HG02938 (cell line): ENCODE measurements at regions not wholly inside any gene's neighbourhood (a gene's known extent, or its start where the extent isn't known, plus 50 kb on each side); places are given as distances from the start of the nearest gene placed in this dataset.

ENCODE experiments used
- ATAC-seq: cut with Tn5 transposase; IDR thresholded peaks from one replicate; pipeline ENCODE4 v1.9.1; 2021; ENCODE audit warnings: mild to moderate bottlenecking, moderate library complexity; ENCODE audit not compliant: unreplicated experiment

DNA sequence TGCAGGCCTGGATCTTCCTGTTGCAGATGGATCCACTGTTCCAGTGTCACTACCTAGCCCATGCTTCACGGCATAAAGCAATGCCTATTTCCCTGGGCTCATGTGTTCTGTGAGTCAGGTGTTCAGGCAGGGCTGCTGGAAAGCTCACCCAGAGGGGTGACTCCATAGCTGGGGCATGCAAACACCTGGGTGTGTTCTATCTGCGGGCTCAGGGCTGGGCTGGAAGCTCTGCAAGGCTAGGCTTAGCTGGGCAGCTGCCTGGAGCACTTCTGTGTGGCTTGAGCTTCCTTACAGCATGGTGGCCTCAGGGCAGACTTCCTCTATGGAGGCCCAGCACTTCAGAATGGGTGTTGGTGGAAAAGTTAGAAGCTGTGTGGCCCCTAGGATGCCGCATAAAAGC is 139.9 kb downstream of the GADD45G start:
- ATAC-seq = no peak

GRCh38 chr9:89745601-89746376 is 141.0 kb downstream of the GADD45G start:
- no peak for ATAC-seq

DNA sequence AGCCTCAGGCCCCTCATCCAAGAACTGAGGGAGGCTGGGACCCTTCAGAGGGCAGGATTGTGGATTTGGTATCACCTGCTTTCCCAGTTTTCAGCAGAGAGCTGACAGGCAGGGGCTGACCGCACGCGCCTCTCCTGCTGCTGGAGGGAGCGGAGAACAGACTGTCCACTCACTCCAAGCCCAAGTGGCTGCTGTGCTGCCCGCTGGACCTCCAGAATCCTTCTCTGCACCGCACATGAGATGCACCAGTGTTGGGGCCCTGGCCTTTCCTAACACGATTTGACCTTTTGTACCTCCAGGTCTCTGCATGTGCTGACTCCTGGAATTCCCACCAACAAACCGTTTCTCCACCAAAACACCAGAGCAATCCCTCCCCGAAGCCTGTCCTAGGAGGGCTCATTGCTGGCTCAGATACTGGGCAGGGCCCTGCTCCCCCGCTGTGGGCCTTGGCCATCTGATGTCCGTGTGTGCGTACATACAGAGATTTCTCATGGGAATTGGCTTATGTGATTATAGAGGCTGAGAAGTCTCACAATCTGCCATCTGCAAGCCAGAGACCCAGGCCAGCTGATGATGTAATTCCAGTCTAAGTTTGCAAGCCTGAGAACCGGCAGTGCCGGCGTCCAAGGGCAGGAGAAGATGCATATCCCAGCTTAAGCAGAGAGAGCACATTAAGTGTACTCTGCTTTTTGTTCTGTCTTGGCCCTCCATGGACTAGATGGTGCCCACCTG is 141.7 kb downstream of the GADD45G start:
- no peak for ATAC-seq

GRCh38 chr9:89747596-89747995 is 142.8 kb downstream of the GADD45G start:
- ATAC-seq = no peak

DNA sequence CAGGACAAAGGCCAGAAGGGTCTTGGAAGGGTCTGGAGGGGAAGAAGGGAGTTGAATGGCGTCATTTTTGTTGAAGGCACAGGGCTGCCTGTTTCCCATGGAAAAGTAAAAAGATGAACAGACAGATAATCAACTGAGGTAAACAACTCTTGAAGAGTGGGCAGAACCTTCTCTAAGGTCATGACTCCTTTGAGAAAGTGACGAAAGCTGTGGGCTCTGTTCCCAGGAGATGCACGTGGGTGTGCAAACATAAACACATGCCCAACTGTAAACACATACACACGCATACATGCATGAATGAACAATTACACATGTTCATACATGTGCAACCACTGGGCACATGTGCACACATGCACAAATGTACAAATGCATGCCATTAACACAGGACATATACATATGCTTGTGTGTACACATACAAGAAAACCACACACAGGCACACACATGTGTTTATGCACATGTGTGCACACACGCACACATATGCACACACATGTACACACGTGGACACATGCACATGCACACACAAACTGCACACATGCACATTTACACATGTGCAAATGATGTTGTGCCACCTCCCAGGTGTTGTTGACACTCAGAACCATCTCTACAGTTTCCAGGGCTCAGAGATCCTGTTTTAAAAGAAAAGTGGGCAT is 143.3 kb downstream of the GADD45G start:
- no peak for ATAC-seq

GRCh38 chr9:89748831-89749499 is 144.2 kb downstream of the GADD45G start:
- no peak for ATAC-seq

GRCh38 chr9:89749500-89750116 is 144.8 kb downstream of the GADD45G start:
- ATAC-seq = no peak

DNA sequence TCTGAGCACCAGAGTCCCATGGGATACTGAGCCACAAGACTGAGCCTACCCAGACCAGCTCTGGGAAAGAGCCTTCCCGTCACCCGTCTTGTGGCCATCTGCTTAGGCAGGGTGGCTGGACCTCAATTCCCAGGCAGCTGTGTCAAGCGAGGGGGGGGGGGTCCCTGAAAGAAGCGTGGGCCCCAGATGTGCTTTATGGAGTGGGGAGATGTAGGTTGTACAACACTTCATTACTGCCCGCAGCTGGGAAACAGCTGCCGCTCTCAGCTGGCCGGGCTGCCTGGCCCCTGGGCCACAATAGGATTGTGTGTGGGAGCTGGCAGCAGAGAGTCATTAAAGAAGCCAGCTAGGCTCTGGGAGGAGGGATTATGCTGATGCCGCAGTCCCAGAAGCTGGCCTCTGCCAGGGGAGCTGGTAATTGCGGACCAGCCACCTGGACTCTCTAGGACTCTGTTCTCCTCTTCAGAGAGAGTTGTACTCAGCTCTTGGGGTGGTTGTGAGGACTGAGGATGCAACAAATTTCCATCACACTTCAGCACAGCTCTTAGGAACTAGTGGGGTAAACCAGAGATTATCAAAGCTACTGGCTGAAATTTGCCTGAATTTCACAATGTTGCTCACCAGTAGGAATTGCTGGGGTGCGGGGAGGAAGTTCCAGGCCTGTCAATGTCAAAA is 145.4 kb downstream of the GADD45G start:
- no peak for ATAC-seq

- no peak for ATAC-seq
Measured at GRCh38 chr9:89751079-89751825, 146.4 kb downstream of the GADD45G start.

DNA sequence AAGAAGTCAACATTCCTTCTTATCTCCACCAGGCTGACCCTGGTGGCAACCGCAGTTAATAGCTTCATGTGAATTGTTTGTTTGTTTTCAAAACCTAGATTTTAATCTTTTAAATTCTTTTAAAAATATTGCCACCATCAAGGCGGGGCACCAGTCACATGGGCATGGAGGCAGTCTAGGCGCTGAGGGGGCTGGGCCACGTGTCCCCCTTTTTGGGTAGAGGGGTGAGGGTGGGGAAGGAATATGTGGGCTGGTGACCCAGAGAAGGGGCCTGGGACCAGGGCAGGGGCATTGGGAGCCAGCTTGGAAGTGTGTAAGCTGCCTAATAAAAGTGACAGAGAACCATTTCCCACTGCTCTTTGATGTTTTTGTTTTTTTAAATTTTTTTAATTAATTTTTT is 147.3 kb downstream of the GADD45G start:
- no peak for ATAC-seq

- ATAC-seq = no peak
Measured at GRCh38 chr9:89753472-89754055, 148.8 kb downstream of the GADD45G start.

DNA sequence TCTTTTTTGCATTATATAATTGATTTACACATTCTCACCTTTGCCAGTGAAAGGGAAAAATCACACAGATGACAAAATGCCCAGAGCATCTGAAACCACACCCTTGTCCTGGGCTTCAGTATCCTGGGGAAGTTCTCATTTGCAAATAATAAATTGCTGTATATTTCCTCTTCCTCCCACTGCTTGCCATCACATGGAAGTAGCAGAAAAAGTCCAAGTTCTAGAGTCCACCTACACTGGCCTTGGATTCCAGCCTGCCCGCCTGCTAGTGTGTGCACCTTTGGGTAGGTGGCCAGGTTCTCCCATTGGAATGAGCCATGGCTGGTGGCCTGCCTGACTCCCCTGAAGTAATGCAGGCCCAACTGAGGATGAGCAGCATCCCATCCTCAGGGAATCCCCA is 149.4 kb downstream of the GADD45G start:
- no peak for ATAC-seq

DNA sequence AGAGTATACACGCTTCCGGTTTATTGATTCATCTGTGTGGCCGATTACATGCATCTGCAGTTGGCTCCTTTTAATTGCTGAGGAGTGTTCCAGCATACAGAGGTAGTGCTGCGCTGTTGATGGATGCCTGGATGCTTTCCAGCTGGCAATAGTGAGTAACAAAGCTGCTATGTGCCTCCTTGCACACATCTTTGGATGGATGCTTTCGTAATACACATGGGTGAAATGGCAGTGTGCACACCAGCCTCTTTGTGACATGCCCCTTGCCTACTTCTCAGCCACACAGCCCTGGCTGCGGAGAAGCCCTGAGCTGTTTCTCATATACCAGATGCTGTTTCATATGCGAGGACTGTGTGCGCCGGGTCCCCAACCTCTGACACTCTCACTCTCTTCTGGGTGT is 151.0 kb downstream of the GADD45G start:
- no peak for ATAC-seq

- no peak for ATAC-seq
Measured at GRCh38 chr9:89756891-89757537, 152.2 kb downstream of the GADD45G start.

DNA sequence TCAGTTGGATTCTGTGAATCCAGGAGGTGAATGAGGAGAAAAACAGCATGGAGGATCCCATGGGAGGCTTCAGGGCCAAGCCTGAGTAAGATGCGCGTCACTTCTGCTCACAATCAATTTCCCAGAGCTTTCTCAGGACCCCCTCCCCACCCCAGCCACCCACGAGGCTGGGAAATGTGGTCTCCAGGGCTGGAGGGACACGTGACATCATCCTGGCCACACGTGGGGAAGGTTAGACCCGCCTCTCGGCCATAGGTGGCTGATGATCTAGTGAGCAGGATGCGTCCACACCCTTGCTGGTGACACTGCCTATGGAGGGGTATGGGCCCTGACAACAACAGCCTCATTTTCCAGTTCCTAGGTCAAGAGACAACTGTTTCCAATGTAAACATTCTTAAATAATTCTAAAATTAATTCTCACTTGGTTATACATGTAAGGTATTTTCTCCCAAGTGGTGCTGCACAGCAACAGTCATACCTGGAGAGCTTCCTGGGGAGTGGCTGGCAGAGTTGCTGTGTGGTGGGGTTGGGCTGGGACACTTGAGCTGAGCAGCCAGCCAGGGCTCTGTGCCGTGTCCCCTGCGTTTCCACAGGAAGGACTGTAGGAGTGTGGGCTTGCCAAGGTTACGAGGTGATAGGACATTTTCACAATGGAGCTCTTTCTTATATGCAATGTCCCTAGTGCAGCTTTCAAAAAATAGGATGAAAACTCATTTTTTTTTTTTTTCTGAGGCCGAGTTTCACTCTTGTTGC is 153.1 kb downstream of the GADD45G start:
- no peak for ATAC-seq

DNA sequence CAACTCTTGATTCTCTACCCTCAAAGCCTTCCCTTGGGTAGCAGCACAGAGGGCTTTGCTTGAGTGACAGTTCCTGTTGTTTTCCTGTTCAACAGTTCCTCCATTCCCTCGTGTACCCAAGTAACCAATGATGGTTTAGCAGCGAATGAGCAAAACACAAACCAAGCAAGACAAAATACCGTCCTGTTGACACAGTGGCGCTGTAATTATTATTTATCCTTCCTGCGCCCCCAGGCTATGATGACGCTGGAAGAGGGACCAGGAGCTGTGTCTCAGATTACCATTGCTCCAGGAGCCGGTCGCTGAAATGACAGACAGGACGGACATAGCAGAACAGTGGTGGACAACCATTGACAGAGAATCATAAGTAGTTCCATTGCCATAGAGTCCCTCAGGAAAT is 154.8 kb downstream of the GADD45G start:
- ATAC-seq = no peak

GRCh38 chr9:89760123-89760522 is 155.3 kb downstream of the GADD45G start:
- no peak for ATAC-seq

- no peak for ATAC-seq
Measured at GRCh38 chr9:89764217-89764616, 159.4 kb downstream of the GADD45G start.
